HepG2 (cell line): ENCODE measurements at regions not wholly inside any gene's neighbourhood (a gene's known extent, or its start where the extent isn't known, plus 50 kb on each side); places are given as distances from the start of the nearest gene placed in this dataset.

Experiments
- ATAC-seq: fragments of 200-7000 bp; cut with Tn5 transposase; 3 replicates; pipeline ENCODE4 v1.9.1; 2020; ENCODE audit warnings: mild to moderate bottlenecking, moderate library complexity
- BruUV-seq: library from RNA; stranded (reverse); fragments of 400-500 nt; replicated peaks from 2 replicates; lab custom pipeline; 2021; lab: Mats Ljungman, UMichigan
- CTCF ChIA-PET: fragments of 300-600 bp; formaldehyde crosslinking; extraction: SDS; loops from one replicate; lab custom pipeline; 2021; ENCODE audit warnings: low total read pairs, inconsistent platforms, low intra/inter-chr PET ratio; lab: Yijun Ruan, JAX
- POLR2A ChIA-PET: fragments of 350-600 bp; sonication (Branson Sonifier 250); formaldehyde crosslinking; loops from one replicate; lab custom pipeline; 2020; ENCODE audit warnings: antibody characterized with exemption, inconsistent platforms; lab: Yijun Ruan, JAX
- DNase-seq: peaks from one replicate; pipeline ENCODE4 v3.0.0-alpha.2; 2015; ENCODE audit warnings: low spot score
- FAIRE-seq: peaks from 3 replicates; lab custom pipeline; 2011; peaks lifted over from hg19 to GRCh38; lab: Jason Lieb, UNC
- H2AFZ ChIP-seq: one replicate; pipeline ENCODE4 v1.6.1; 2011; ENCODE audit warnings: low read length, inconsistent platforms
- H3K27ac ChIP-seq: fragments of 300-600 bp; 3 replicates; pipeline ENCODE4 v1.8.0; 2011; ENCODE audit warnings: mixed run types, mild to moderate bottlenecking, mixed read lengths, low read length, inconsistent platforms; ENCODE audit not compliant: insufficient read depth; ENCODE audit errors: extremely low read length
- H3K27me3 ChIP-seq, 2 experiments: fragments of 200-600 bp in 1 of 2; 2 replicates in 1 of 2; 3 replicates in 1 of 2; pipeline versions ENCODE4 v1.6.0 to v1.8.0; 2011; ENCODE audit warnings: low read length in 2 of 2, mild to moderate bottlenecking in 2 of 2, moderate library complexity in 2 of 2, inconsistent platforms in 1 of 2; ENCODE audit not compliant: insufficient read depth in 2 of 2, control insufficient read depth in 1 of 2
- H3K36me3 ChIP-seq, 2 experiments: fragments of 200-600 bp in 1 of 2; replicated peaks in 1 of 2; 2 replicates in 1 of 2; 3 replicates in 1 of 2; pipeline versions ENCODE4 v1.5.1 to v1.8.0; 2011; ENCODE audit warnings: low read length in 2 of 2, inconsistent platforms in 1 of 2; ENCODE audit not compliant: insufficient read depth in 2 of 2, control insufficient read depth in 1 of 2
- H3K4me1 ChIP-seq: 2 replicates; pipeline ENCODE4 v1.5.1; 2012; ENCODE audit warnings: low read length, inconsistent platforms; ENCODE audit not compliant: insufficient read depth
- H3K4me2 ChIP-seq: 2 replicates; pipeline ENCODE4 v1.6.0; 2011; ENCODE audit warnings: low read depth, low read length, inconsistent platforms
- H3K4me3 ChIP-seq, 3 experiments: fragments of 200-600 bp in 1 of 3; sonication (generic), shearing (Covaris generic) in 1 of 3; replicated peaks in 1 of 3; 2 replicates each; pipeline ENCODE4 v1.5.1; 2011 to 2016; ENCODE audit warnings: low read length in 3 of 3, inconsistent platforms in 2 of 3, low read depth in 2 of 3, mild to moderate bottlenecking in 2 of 3, control low read depth in 1 of 3, mixed read lengths in 1 of 3; ENCODE audit not compliant: insufficient read depth in 1 of 3
- H3K79me2 ChIP-seq: one replicate; pipeline ENCODE4 v1.6.1; 2011; ENCODE audit warnings: low read length, inconsistent platforms; ENCODE audit not compliant: insufficient read depth
- H3K9ac ChIP-seq: 2 replicates; pipeline ENCODE4 v1.6.0; 2011; ENCODE audit warnings: mild to moderate bottlenecking, low read depth, low read length, inconsistent platforms; ENCODE audit not compliant: insufficient read depth
- H3K9me3 ChIP-seq: 2 replicates; pipeline ENCODE4 v1.5.1; 2012; ENCODE audit warnings: mild to moderate bottlenecking, low read length
- H4K20me1 ChIP-seq: 2 replicates; pipeline ENCODE4 v1.6.0; 2011; ENCODE audit warnings: inconsistent platforms, mild to moderate bottlenecking, low read length, moderate library complexity; ENCODE audit not compliant: insufficient read depth
- GMEB2 ChIP-seq: IDR thresholded peaks from 2 replicates; pipeline ENCODE4 v1.6.1; 2016; ENCODE audit warnings: missing biosample characterization, missing genetic modification reagents, low read depth
- MAFK ChIP-seq, 2 experiments: IDR thresholded peaks in 1 of 2; conservative IDR thresholded peaks in 1 of 2; 2 replicates each; pipeline ENCODE4 v1.6.1; 2011; ENCODE audit warnings: improper control_type of control experiment in 2 of 2, low read length in 2 of 2
- MNT ChIP-seq: fragments of 450-650 bp; IDR thresholded peaks from 2 replicates; pipeline ENCODE4 v1.6.1; 2016
- PCBP2 ChIP-seq: fragments of 200-400 bp; formaldehyde crosslinking; optimal IDR thresholded peaks from 2 replicates; pipeline ENCODE3; 2018; ENCODE audit warnings: low read length, low read depth; ENCODE audit not compliant: poor library complexity, severe bottlenecking
- PITX1 ChIP-seq: sonication (generic); formaldehyde crosslinking; IDR thresholded peaks from 2 replicates; pipeline ENCODE4 v1.5.1; 2020; ENCODE audit warnings: mild to moderate bottlenecking, missing genetic modification reagents
- RERE ChIP-seq: IDR thresholded peaks from 2 replicates; pipeline ENCODE4 v1.6.1; 2016; ENCODE audit warnings: low read depth, missing genetic modification reagents, missing compliant biosample characterization
- TFDP2 ChIP-seq: sonication (generic); formaldehyde crosslinking; IDR thresholded peaks from 2 replicates; pipeline ENCODE4 v1.4.0; 2020; ENCODE audit warnings: missing genetic modification reagents
- THAP11 ChIP-seq: IDR thresholded peaks from 2 replicates; pipeline ENCODE4 v1.6.1; 2016; ENCODE audit warnings: missing biosample characterization, missing genetic modification reagents
- YY1 ChIP-seq: IDR thresholded peaks from 2 replicates; pipeline ENCODE4 v1.6.1; 2011; ENCODE audit warnings: low read length, low read depth, moderate library complexity, mild to moderate bottlenecking; ENCODE audit not compliant: insufficient read depth, insufficient replicate concordance
- ZNF691 ChIP-seq: sonication (generic); formaldehyde crosslinking; IDR thresholded peaks from 2 replicates; pipeline ENCODE4 v1.4.0; 2020; ENCODE audit warnings: missing genetic modification reagents, low read depth, mild to moderate bottlenecking, borderline replicate concordance
- ZNF7 ChIP-seq: IDR thresholded peaks from 2 replicates; pipeline ENCODE4 v1.6.1; 2016; ENCODE audit warnings: missing biosample characterization, missing genetic modification reagents
- WGBS: methylation state at CpG from one replicate; pipeline ENCODE4 v1.1.6; 2017; ENCODE audit warnings: low lambda C conversion rate; 5-methylcytosine and 5-hydroxymethylcytosine counted together
- in situ Hi-C: cut with HindIII; loops from 2 replicates; pipeline ENCODE4 v1.10.0; 2017; ENCODE audit warnings: low pct_unique_long_range_greater_than_20kb; ENCODE audit not compliant: extremely low pct_ligation_motif_present
- intact Hi-C: fragments of 100-400 bp; cut with micrococcal nuclease; formaldehyde crosslinking; loops from one replicate; pipeline ENCODE4 v1.10.0; 2022; ENCODE audit not compliant: unreplicated experiment

GRCh38 chr15:47908486-47908885 is 191.2 kb downstream of the SEMA6D start (continued):
- TF ChIP-seq GMEB2 (CRISPR knock-in tag) = no peak
- TF ChIP-seq ZNF691 (CRISPR knock-in tag) = no peak
- TF ChIP-seq MNT = no peak
- TF ChIP-seq, all 625 proteins: peak for 0

- no TSS peak for BruUV-seq
- TF ChIP-seq PITX1 (CRISPR knock-in tag) = no peak
- TF ChIP-seq PCBP2 = no peak
- TF ChIP-seq RERE (CRISPR knock-in tag) = no peak
- TF ChIP-seq MAFK (conservative IDR thresholded peaks at IDR 0.05 in 1 of 2, IDR thresholded peaks at IDR 0.05 in 1 of 2; ENCODE audit: low read length in 2 of 2) = no peak
- no peak for TF ChIP-seq TFDP2
- TF ChIP-seq THAP11 = no peak
- TF ChIP-seq ZNF7 (CRISPR knock-in tag) = no peak
- no peak for TF ChIP-seq YY1
Measured at GRCh38 chr15:47908950-47909670, 191.8 kb downstream of the SEMA6D start.

More at GRCh38 chr15:47908950-47909670, 191.8 kb downstream of the SEMA6D start:
- H3K4me1 ChIP-seq = no peaks in the 10 kb centered on the region
- H3K9me3 ChIP-seq = peaks cover 67% of the 10 kb centered on the region
- FAIRE-seq (no peak), DNase-seq (no peak), ATAC-seq (no peak)
- no peak overlapping the region for H3K4me3 ChIP-seq
- intact Hi-C loops (no loop called here), in situ Hi-C loops (no loop called here)
- H3K79me2 ChIP-seq = no peaks in the 10 kb centered on the region
- POLR2A ChIA-PET = no interaction called here
- H3K27me3 ChIP-seq = no peaks in the 10 kb centered on the region
- no peak overlapping the region for H3K27ac ChIP-seq
- H4K20me1 ChIP-seq = no peaks in the 10 kb centered on the region
- H3K36me3 ChIP-seq = no peaks in the 10 kb centered on the region
- no peak overlapping the region for H3K4me2 ChIP-seq
- under 1% methylated on average over 4 of the region's 4 CpGs for WGBS
- CTCF ChIA-PET = no interaction called here
- no peak overlapping the region for H3K9ac ChIP-seq
- H2AFZ ChIP-seq = no peak overlapping the region
